IMR-90 (cell line): ENCODE measurements at regions not wholly inside any gene's neighbourhood (a gene's known extent, or its start where the extent isn't known, plus 50 kb on each side); places are given as distances from the start of the nearest gene placed in this dataset.
A peak's percentile ranks its signal among the peaks of the same experiment; 100 is the strongest.

Source experiments
- ATAC-seq: fragments of 200-7000 bp; cut with Tn5 transposase; 2 replicates; pipeline ENCODE4 v1.9.1; 2020; ENCODE audit warnings: low read depth, mild to moderate bottlenecking, moderate library complexity
- BruUV-seq: library from RNA; stranded (reverse); fragments of 400-500 nt; replicated peaks from 2 replicates; lab custom pipeline; 2021; lab: Mats Ljungman, UMichigan
- CTCF ChIA-PET: fragments of 300-600 bp; formaldehyde crosslinking; extraction: SDS; loops from one replicate; lab custom pipeline; 2021; ENCODE audit warnings: antibody characterized with exemption; lab: Yijun Ruan, JAX
- POLR2A ChIA-PET: fragments of 300-600 bp; sonication (Branson Sonifier 250); formaldehyde crosslinking; loops from one replicate; lab custom pipeline; 2022; ENCODE audit warnings: antibody characterized with exemption; ENCODE audit not compliant: unreplicated experiment; lab: Charles Lee
- DNase-seq: peaks from one replicate; pipeline ENCODE4 v3.0.0; 2013
- H2AFZ ChIP-seq: replicated peaks from 2 replicates; pipeline ENCODE3; 2013; ENCODE audit warnings: low read length, mild to moderate bottlenecking; ENCODE audit not compliant: poor library complexity
- H2AK5ac ChIP-seq: 2 replicates; pipeline ENCODE4 v1.6.1; 2013; ENCODE audit warnings: low read depth, low read length, inconsistent platforms
- H2AK9ac ChIP-seq: replicated peaks from 2 replicates; pipeline ENCODE3; 2013; ENCODE audit warnings: mild to moderate bottlenecking, low read depth, low read length, moderate library complexity; ENCODE audit not compliant: poor library complexity
- H2BK120ac ChIP-seq: 2 replicates; pipeline ENCODE4 v1.6.1; 2013; ENCODE audit warnings: low read depth, low read length, inconsistent platforms
- H2BK15ac ChIP-seq: 3 replicates; pipeline ENCODE4 v1.6.1; 2013; ENCODE audit warnings: low read depth, low read length, inconsistent platforms
- H2BK20ac ChIP-seq: 2 replicates; pipeline ENCODE4 v1.6.1; 2013; ENCODE audit warnings: low read depth, mild to moderate bottlenecking, inconsistent platforms, low read length, moderate library complexity
- H2BK5ac ChIP-seq: 2 replicates; pipeline ENCODE4 v1.6.1; 2013; ENCODE audit warnings: mild to moderate bottlenecking, low read depth, low read length, inconsistent platforms; ENCODE audit not compliant: poor library complexity, severe bottlenecking
- H3K14ac ChIP-seq: replicated peaks from 2 replicates; pipeline ENCODE4 v1.6.1; 2013; ENCODE audit warnings: low read depth, low read length, inconsistent platforms
- H3K18ac ChIP-seq: 2 replicates; pipeline ENCODE4 v1.6.1; 2013; ENCODE audit warnings: low read depth, low read length, control low read depth
- H3K23ac ChIP-seq: 2 replicates; pipeline ENCODE4 v1.6.1; 2013; ENCODE audit warnings: low read depth, low read length, inconsistent platforms
- H3K27ac ChIP-seq: 2 replicates; pipeline ENCODE4 v1.5.1; 2013; ENCODE audit warnings: mild to moderate bottlenecking, control low read depth, low read length; ENCODE audit not compliant: insufficient read depth
- H3K27me3 ChIP-seq: 2 replicates; pipeline ENCODE4 v1.6.1; 2013; ENCODE audit warnings: low read length; ENCODE audit not compliant: control insufficient read depth, insufficient read depth
- H3K36me3 ChIP-seq: 2 replicates; pipeline ENCODE4 v1.6.1; 2013; ENCODE audit warnings: low read length, mixed read lengths; ENCODE audit not compliant: control insufficient read depth, insufficient read depth
- H3K4ac ChIP-seq: 2 replicates; pipeline ENCODE4 v1.6.1; 2013; ENCODE audit warnings: low read depth, low read length, inconsistent platforms
- H3K4me1 ChIP-seq: 2 replicates; pipeline ENCODE4 v1.6.1; 2013; ENCODE audit warnings: low read length, mixed read lengths; ENCODE audit not compliant: control insufficient read depth, insufficient read depth
- H3K4me2 ChIP-seq: 2 replicates; pipeline ENCODE4 v1.6.1; 2013; ENCODE audit warnings: low read depth, mild to moderate bottlenecking, control low read depth, low read length, moderate library complexity
- H3K4me3 ChIP-seq: 2 replicates; pipeline ENCODE4 v1.5.1; 2013; ENCODE audit warnings: low read depth, mild to moderate bottlenecking, control low read depth, low read length, moderate library complexity; ENCODE audit not compliant: insufficient read depth
- H3K56ac ChIP-seq: 2 replicates; pipeline ENCODE4 v1.6.1; 2013; ENCODE audit warnings: low read length, inconsistent platforms; ENCODE audit not compliant: insufficient read depth; ENCODE audit errors: extremely low read depth
- H3K79me1 ChIP-seq, 2 experiments: 2 replicates each; pipeline ENCODE4 v1.6.1; 2013; ENCODE audit warnings: low read length in 2 of 2, inconsistent platforms in 1 of 2, low read depth in 1 of 2
- H3K9ac ChIP-seq: 2 replicates; pipeline ENCODE4 v1.6.1; 2013; ENCODE audit warnings: low read depth, low read length, control low read depth
- H3K9me1 ChIP-seq: 2 replicates; pipeline ENCODE4 v1.6.1; 2013; ENCODE audit warnings: low read length, inconsistent platforms; ENCODE audit not compliant: insufficient read depth
- H3K9me3 ChIP-seq: 2 replicates; pipeline ENCODE4 v1.6.1; 2013; ENCODE audit warnings: low read length; ENCODE audit not compliant: control insufficient read depth, insufficient read depth
- H4K20me1 ChIP-seq: 2 replicates; pipeline ENCODE4 v1.6.1; 2013; ENCODE audit warnings: low read length, inconsistent platforms; ENCODE audit not compliant: insufficient read depth
- H4K5ac ChIP-seq: 2 replicates; pipeline ENCODE4 v1.6.1; 2013; ENCODE audit warnings: mild to moderate bottlenecking, low read depth, low read length, control low read depth
- H4K8ac ChIP-seq, 2 experiments: 2 replicates each; pipeline ENCODE4 v1.6.1; 2013; ENCODE audit warnings: low read depth in 2 of 2, low read length in 2 of 2, control low read depth in 1 of 2, inconsistent platforms in 1 of 2
- H4K91ac ChIP-seq: 2 replicates; pipeline ENCODE4 v1.6.1; 2013; ENCODE audit warnings: low read depth, low read length, inconsistent platforms; ENCODE audit not compliant: insufficient read depth
- BHLHE40 ChIP-seq: fragments of 150-350 bp; IDR thresholded peaks from 2 replicates; pipeline ENCODE4 v1.6.1; 2016; ENCODE audit warnings: mild to moderate bottlenecking, low read depth, low read length
- CEBPB ChIP-seq: IDR thresholded peaks from 2 replicates; pipeline ENCODE4 v1.6.1; 2012; ENCODE audit warnings: low read depth, low read length, improper control_type of control experiment
- CHD1 ChIP-seq: IDR thresholded peaks from 2 replicates; pipeline ENCODE4 v1.6.1; 2012; ENCODE audit warnings: low read depth, low read length, improper control_type of control experiment
- FOS ChIP-seq: fragments of 150-350 bp; IDR thresholded peaks from 2 replicates; pipeline ENCODE4 v1.6.1; 2016; ENCODE audit warnings: low read depth, low read length
- MAFK ChIP-seq: IDR thresholded peaks from 2 replicates; pipeline ENCODE4 v1.6.1; 2012; ENCODE audit warnings: low read depth, low read length, improper control_type of control experiment
- MXI1 ChIP-seq: IDR thresholded peaks from 2 replicates; pipeline ENCODE4 v1.6.1; 2012; ENCODE audit warnings: low read depth, mild to moderate bottlenecking, low read length, moderate library complexity, borderline replicate concordance
- NFE2L2 ChIP-seq: fragments of 150-350 bp; IDR thresholded peaks from 2 replicates; pipeline ENCODE4 v1.6.1; 2016; ENCODE audit warnings: low read depth, mild to moderate bottlenecking, low read length
- POLR2A ChIP-seq: IDR thresholded peaks from 2 replicates; pipeline ENCODE4 v1.6.1; 2012; ENCODE audit warnings: mild to moderate bottlenecking, low read depth, low read length
- RAD21 ChIP-seq: IDR thresholded peaks from 2 replicates; pipeline ENCODE4 v1.6.1; 2012; ENCODE audit warnings: low read length, improper control_type of control experiment
- RCOR1 ChIP-seq: IDR thresholded peaks from 2 replicates; pipeline ENCODE4 v1.6.1; 2012; ENCODE audit warnings: mild to moderate bottlenecking, low read length, improper control_type of control experiment; ENCODE audit not compliant: insufficient replicate concordance
- RFX5 ChIP-seq: IDR thresholded peaks from 2 replicates; pipeline ENCODE4 v1.8.0; 2012; ENCODE audit warnings: low read depth, mild to moderate bottlenecking, low read length, moderate library complexity
- WGBS, 2 experiments: methylation state at CpG; one replicate each; pipeline versions ENCODE4 v1.1.5 to v1.1.7; 2013; ENCODE audit warnings: missing lambda C conversion rate in 2 of 2; ENCODE audit not compliant: insufficient read length in 1 of 2; ENCODE audit errors: extremely low coverage in 2 of 2; 5-methylcytosine and 5-hydroxymethylcytosine counted together
- dilution Hi-C: fragments of 300-500 bp; cut with HindIII; formaldehyde crosslinking; loops from one replicate; pipeline ENCODE4 v1.14.3; 2018; ENCODE audit warnings: low sequenced_read_pairs; ENCODE audit not compliant: unreplicated experiment
- in situ Hi-C: fragments of 300-500 bp; cut with MboI; formaldehyde crosslinking; loops from 3 replicates; pipeline ENCODE4 v1.14.3; 2019; ENCODE audit warnings: low sequenced_read_pairs, inconsistent platforms, mixed read lengths
- intact Hi-C: fragments of 100-400 bp; cut with micrococcal nuclease; formaldehyde crosslinking; loops from 2 replicates; pipeline ENCODE4 v1.10.0; 2022
- TF ChIP-seq, protein P1 (sequence below): fragments of 150-350 bp; IDR thresholded peaks from 2 replicates; pipeline ENCODE4 v1.6.1; 2017; ENCODE audit warnings: mild to moderate bottlenecking, antibody characterized with exemption, low read length, low read depth
- TF ChIP-seq, protein P2 (sequence below): conservative IDR thresholded peaks from 2 replicates; pipeline ENCODE4 v1.5.1; 2012; ENCODE audit warnings: mild to moderate bottlenecking, low read depth, low read length, improper control_type of control experiment

DNA sequence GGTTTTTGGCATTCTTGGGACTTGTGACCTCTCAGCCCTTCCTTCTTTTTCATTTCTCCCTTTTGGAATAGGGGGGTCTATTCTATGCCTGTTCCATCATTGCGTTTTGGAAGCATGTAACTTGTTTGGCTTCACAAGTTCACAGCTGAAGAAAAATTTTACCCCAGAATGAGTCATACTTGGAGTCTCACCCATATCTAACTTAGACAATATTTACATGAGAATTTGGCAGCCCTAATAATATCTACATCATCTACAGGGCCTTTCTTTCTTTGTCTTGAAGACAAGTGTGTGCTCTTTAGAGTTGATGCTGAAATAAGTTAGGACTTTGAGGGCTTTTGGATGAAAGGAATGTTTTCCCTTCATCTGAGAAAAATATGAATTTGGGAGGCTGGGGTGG lies 1312.9 kb upstream of the FLRT2 start:
- H2AK5ac ChIP-seq = no peak overlapping the region
- in situ Hi-C loops = no loop called here
- H3K56ac ChIP-seq = no peak overlapping the region
- no peaks in the 10 kb centered on the region for H3K9me1 ChIP-seq
- no peaks in the 10 kb centered on the region for H3K4me1 ChIP-seq
- H3K27ac ChIP-seq = no peak overlapping the region
- no peaks in the 10 kb centered on the region for H4K20me1 ChIP-seq
- H3K4me3 ChIP-seq = no peak overlapping the region
- H3K4me2 ChIP-seq = no peak overlapping the region
- ChIA-PET POLR2A (no interaction called here), CTCF (no interaction called here)
- no peaks in the 10 kb centered on the region for H3K79me1 ChIP-seq
- intact Hi-C loops = no loop called here
- H3K18ac ChIP-seq = no peak overlapping the region
- H2AFZ ChIP-seq = no peak overlapping the region
- no TSS peak for BruUV-seq
- H3K9me3 ChIP-seq = peaks cover 3% of the 10 kb centered on the region; the same call in 1 of the 2 replicates
- no peak overlapping the region for H2BK20ac ChIP-seq
- H3K27me3 ChIP-seq = no peaks in the 10 kb centered on the region
- H2BK15ac ChIP-seq = no peak overlapping the region
- H3K23ac ChIP-seq = no peak overlapping the region
- H3K9ac ChIP-seq = no peak overlapping the region
- H2BK5ac ChIP-seq = no peak overlapping the region
- no peak overlapping the region for H3K4ac ChIP-seq
- H2AK9ac ChIP-seq = no peak overlapping the region
- no peaks in the 10 kb centered on the region for H3K36me3 ChIP-seq
- dilution Hi-C loops = no loop called here
- DNase-seq (peak; percentile 17), ATAC-seq (no peak)
- TF ChIP-seq RAD21 (no peak), RCOR1 (no peak), FOS (no peak), RFX5 (no peak), CHD1 (no peak), CEBPB (no peak), NFE2L2 (no peak), MAFK (no peak), MXI1 (no peak), BHLHE40 (no peak), POLR2A (no peak)
- TF ChIP-seq, protein P1, sequence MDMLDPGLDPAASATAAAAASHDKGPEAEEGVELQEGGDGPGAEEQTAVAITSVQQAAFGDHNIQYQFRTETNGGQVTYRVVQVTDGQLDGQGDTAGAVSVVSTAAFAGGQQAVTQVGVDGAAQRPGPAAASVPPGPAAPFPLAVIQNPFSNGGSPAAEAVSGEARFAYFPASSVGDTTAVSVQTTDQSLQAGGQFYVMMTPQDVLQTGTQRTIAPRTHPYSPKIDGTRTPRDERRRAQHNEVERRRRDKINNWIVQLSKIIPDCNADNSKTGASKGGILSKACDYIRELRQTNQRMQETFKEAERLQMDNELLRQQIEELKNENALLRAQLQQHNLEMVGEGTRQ = no peak
- TF ChIP-seq, protein P2, sequence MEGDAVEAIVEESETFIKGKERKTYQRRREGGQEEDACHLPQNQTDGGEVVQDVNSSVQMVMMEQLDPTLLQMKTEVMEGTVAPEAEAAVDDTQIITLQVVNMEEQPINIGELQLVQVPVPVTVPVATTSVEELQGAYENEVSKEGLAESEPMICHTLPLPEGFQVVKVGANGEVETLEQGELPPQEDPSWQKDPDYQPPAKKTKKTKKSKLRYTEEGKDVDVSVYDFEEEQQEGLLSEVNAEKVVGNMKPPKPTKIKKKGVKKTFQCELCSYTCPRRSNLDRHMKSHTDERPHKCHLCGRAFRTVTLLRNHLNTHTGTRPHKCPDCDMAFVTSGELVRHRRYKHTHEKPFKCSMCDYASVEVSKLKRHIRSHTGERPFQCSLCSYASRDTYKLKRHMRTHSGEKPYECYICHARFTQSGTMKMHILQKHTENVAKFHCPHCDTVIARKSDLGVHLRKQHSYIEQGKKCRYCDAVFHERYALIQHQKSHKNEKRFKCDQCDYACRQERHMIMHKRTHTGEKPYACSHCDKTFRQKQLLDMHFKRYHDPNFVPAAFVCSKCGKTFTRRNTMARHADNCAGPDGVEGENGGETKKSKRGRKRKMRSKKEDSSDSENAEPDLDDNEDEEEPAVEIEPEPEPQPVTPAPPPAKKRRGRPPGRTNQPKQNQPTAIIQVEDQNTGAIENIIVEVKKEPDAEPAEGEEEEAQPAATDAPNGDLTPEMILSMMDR = no peak
- H4K91ac ChIP-seq = no peak overlapping the region
- H2BK120ac ChIP-seq = no peak overlapping the region
- WGBS, 2 experiments = no CpG with 5 or more reads among the region's 1 CpG
- no peak overlapping the region for H4K8ac ChIP-seq
- no peak overlapping the region for H4K5ac ChIP-seq
- no peak overlapping the region for H3K14ac ChIP-seq
